ENCODE measurements at regions not wholly inside any gene's neighbourhood (a gene's known extent, or its start where the extent isn't known, plus 50 kb on each side); places are given as distances from the start of the nearest gene placed in this dataset.

GRCh38 chr11:25453471-25453870 lies 878.5 kb upstream of the ANO3 start:
- no peaks in the 10 kb centered on the region for H3K36me3 Mint-ChIP-seq
- no peak for TF ChIP-seq ZBTB21 (CRISPR knock-in tag; IDR thresholded peaks at IDR 0.05; ENCODE audit: borderline replicate concordance)
- TF ChIP-seq ZNF121 (CRISPR knock-in tag; IDR thresholded peaks at IDR 0.05), result no peak
- no peak for TF ChIP-seq NR2C2 (CRISPR knock-in tag; IDR thresholded peaks at IDR 0.05)
- no peak for TF ChIP-seq ZNF423 (CRISPR knock-in tag; IDR thresholded peaks at IDR 0.05)
- TF ChIP-seq MAX (CRISPR knock-in tag; IDR thresholded peaks at IDR 0.05), result no peak
- TF ChIP-seq NR1H2 (CRISPR knock-in tag; IDR thresholded peaks at IDR 0.05), result no peak
- TF ChIP-seq AFF4 (CRISPR knock-in tag; IDR thresholded peaks at IDR 0.05; ENCODE audit: borderline replicate concordance), result no peak
- TF ChIP-seq PRRX2 (CRISPR knock-in tag; IDR thresholded peaks at IDR 0.05), result no peak
- TF ChIP-seq MYBL2 (CRISPR knock-in tag; IDR thresholded peaks at IDR 0.05), result no peak
- no peak for TF ChIP-seq ELF4 (CRISPR knock-in tag; IDR thresholded peaks at IDR 0.05; ENCODE audit: low read depth)
- no peak for TF ChIP-seq ATF1 (CRISPR knock-in tag; IDR thresholded peaks at IDR 0.05)
- TF ChIP-seq E2F5 (CRISPR knock-in tag; IDR thresholded peaks at IDR 0.05), result no peak
- no peak for TF ChIP-seq RELA (CRISPR knock-in tag; IDR thresholded peaks at IDR 0.05; ENCODE audit: borderline replicate concordance)
- no peak for TF ChIP-seq IRF1 (CRISPR knock-in tag; IDR thresholded peaks at IDR 0.05)
- TF ChIP-seq FOXJ3 (CRISPR knock-in tag; IDR thresholded peaks at IDR 0.05; ENCODE audit: borderline replicate concordance), result no peak
- ChIA-PET POLR2A (no interaction called here), CTCF (no interaction called here)
- no peak for DNase-seq (ENCODE audit: low spot score)
- no peaks in the 10 kb centered on the region; the same call in 1 of the 2 replicates for H3K27me3 Mint-ChIP-seq (ENCODE audit: low read depth)
- H3K27ac Mint-ChIP-seq, result no peak overlapping the region
- H3K4me1 Mint-ChIP-seq, result peaks cover 3% of the 10 kb centered on the region; the same call in 1 of the 2 replicates
- H3K4me3 Mint-ChIP-seq, result no peak overlapping the region
- ATAC-seq, result no peak
- peaks cover 4% of the 10 kb centered on the region; the same call in 1 of the 2 replicates for H3K9me3 Mint-ChIP-seq

- peaks cover 9% of the 10 kb centered on the region for H3K9me3 Mint-ChIP-seq
- peaks cover 3% of the 10 kb centered on the region; the same call in 1 of the 2 replicates for H3K4me1 Mint-ChIP-seq
- POLR2A ChIA-PET, result no interaction called here
- no peak for DNase-seq (ENCODE audit: low spot score)
- H3K36me3 Mint-ChIP-seq, result peaks cover 3% of the 10 kb centered on the region
- no peak for ATAC-seq
- TF ChIP-seq ZNF532 (CRISPR knock-in tag; IDR thresholded peaks at IDR 0.05; ENCODE audit: borderline replicate concordance) (no peak), CDX4 (CRISPR knock-in tag; IDR thresholded peaks at IDR 0.05; ENCODE audit: borderline replicate concordance) (no peak), FOXK1 (CRISPR knock-in tag; IDR thresholded peaks at IDR 0.05) (no peak), ZNF416 (CRISPR knock-in tag; IDR thresholded peaks at IDR 0.05) (no peak), FOXJ3 (CRISPR knock-in tag; IDR thresholded peaks at IDR 0.05; ENCODE audit: borderline replicate concordance) (no peak), CTCF (IDR thresholded peaks at IDR 0.05) (no peak)
- no peak overlapping the region for H3K27ac Mint-ChIP-seq
- CTCF ChIA-PET, result no interaction called here
- no peak overlapping the region for H3K4me3 Mint-ChIP-seq
- H3K27me3 Mint-ChIP-seq (ENCODE audit: low read depth), result no peaks in the 10 kb centered on the region
Measured at GRCh38 chr11:25456211-25456610, 875.7 kb upstream of the ANO3 start.
